Chondrocyte (in vitro differentiated cells): ENCODE measurements at regions not wholly inside any gene's neighbourhood (a gene's known extent, or its start where the extent isn't known, plus 50 kb on each side); places are given as distances from the start of the nearest gene placed in this dataset.

Experiments used
- DNase-seq: peaks from one replicate; pipeline ENCODE4 v3.0.0; 2021; ENCODE audit warnings: mixed read lengths, low spot score
- H3K27ac Mint-ChIP-seq: one replicate; pipeline ENCODE4 v1.8.0; 2021; ENCODE audit warnings: mild to moderate bottlenecking, moderate library complexity, mixed read lengths; ENCODE audit not compliant: unreplicated experiment
- H3K27me3 Mint-ChIP-seq: 2 replicates; pipeline ENCODE4 v1.8.0; 2021; ENCODE audit warnings: low read depth, mixed read lengths
- H3K36me3 Mint-ChIP-seq: 2 replicates; pipeline ENCODE4 v1.8.0; 2021; ENCODE audit warnings: low read depth, mixed read lengths
- H3K4me1 Mint-ChIP-seq: 2 replicates; pipeline ENCODE4 v1.8.0; 2021; ENCODE audit warnings: low read depth, mild to moderate bottlenecking, mixed read lengths
- H3K4me3 Mint-ChIP-seq: one replicate; pipeline ENCODE4 v1.8.0; 2021; ENCODE audit warnings: mild to moderate bottlenecking, moderate library complexity, mixed read lengths; ENCODE audit not compliant: unreplicated experiment
- H3K9me3 Mint-ChIP-seq: 2 replicates; pipeline ENCODE4 v1.8.0; 2021; ENCODE audit warnings: low read depth, mixed read lengths
- TF ChIP-seq, protein P1 (sequence below): fragments of 200-600 bp; sonication (generic); IDR thresholded peaks from 2 replicates; pipeline ENCODE4 v1.5.0; 2021; ENCODE audit warnings: antibody characterized with exemption, mild to moderate bottlenecking, moderate library complexity

DNA sequence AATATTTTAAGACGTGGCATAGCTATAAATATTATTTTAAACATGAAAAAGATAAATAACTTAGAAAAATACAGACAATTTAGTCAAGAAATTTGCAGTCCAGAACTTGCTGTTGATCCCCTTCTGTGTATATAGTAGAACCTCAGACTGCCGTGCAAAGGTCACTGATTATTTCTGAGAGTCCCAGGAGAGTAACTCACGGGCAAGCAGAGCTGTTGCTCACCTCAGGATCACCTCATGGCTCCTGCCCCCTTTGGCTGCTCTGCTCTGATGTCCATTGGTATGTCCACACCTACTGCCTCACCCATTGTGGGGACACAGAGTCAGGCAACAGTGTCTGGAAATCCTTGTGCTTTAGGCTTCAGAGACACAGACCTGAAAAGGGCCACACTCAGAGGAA lies 392.9 kb upstream of the CELF4 start:
- no peaks in the 10 kb centered on the region for H3K36me3 Mint-ChIP-seq
- H3K27ac Mint-ChIP-seq = no peak overlapping the region
- H3K4me1 Mint-ChIP-seq = no peaks in the 10 kb centered on the region
- H3K9me3 Mint-ChIP-seq = peaks cover 25% of the 10 kb centered on the region
- H3K4me3 Mint-ChIP-seq = no peak overlapping the region
- DNase-seq = no peak
- TF ChIP-seq, protein P1, sequence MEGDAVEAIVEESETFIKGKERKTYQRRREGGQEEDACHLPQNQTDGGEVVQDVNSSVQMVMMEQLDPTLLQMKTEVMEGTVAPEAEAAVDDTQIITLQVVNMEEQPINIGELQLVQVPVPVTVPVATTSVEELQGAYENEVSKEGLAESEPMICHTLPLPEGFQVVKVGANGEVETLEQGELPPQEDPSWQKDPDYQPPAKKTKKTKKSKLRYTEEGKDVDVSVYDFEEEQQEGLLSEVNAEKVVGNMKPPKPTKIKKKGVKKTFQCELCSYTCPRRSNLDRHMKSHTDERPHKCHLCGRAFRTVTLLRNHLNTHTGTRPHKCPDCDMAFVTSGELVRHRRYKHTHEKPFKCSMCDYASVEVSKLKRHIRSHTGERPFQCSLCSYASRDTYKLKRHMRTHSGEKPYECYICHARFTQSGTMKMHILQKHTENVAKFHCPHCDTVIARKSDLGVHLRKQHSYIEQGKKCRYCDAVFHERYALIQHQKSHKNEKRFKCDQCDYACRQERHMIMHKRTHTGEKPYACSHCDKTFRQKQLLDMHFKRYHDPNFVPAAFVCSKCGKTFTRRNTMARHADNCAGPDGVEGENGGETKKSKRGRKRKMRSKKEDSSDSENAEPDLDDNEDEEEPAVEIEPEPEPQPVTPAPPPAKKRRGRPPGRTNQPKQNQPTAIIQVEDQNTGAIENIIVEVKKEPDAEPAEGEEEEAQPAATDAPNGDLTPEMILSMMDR = no peak
- no peaks in the 10 kb centered on the region for H3K27me3 Mint-ChIP-seq

DNA sequence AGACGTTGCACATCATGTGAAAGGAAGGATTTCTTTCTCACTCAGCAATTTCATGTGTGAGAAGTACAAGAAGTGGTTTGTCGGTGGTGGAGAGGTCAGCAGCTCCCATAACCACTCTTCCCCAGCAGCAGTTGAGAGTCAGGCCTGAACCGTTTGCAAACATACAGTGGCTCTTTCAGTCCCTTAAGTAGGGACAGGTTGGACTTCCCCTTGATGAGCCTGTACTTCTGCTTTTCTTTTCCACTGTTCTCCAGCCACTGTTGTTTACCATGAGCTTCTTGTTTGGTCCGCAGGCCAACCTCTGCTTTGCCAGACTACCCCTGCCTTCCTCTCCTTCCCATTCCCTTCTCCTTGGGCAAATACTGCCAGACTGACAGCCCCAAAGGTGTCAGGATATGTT lies 391.3 kb upstream of the CELF4 start:
- Mint-ChIP-seq H3K27me3 (no peaks in the 10 kb centered on the region), H3K4me1 (no peaks in the 10 kb centered on the region), H3K4me3 (no peak overlapping the region), H3K27ac (no peak overlapping the region), H3K36me3 (no peaks in the 10 kb centered on the region), H3K9me3 (peaks cover 34% of the 10 kb centered on the region)
- TF ChIP-seq, protein P1 = no peak
- no peak for DNase-seq

DNA sequence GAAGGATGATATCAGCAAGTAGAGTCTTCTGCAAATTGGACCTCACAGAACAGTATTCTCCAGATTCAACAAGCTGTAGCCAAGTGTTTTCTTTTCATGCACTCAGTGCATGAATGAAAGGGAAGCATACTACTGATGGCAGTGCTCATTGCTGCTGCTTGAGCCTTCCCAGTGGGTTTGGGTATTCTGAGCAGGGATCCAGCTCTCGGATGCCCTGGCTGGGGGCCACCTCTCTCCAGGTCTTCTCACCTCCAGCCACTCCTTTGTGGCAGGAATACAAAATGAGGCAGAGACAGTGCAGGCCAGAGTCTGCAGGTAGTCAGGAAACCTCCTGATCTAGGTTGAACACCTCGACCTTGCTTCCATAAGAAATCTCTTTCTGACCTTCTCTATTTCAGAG lies 390.4 kb upstream of the CELF4 start:
- TF ChIP-seq, protein P1 = no peak
- Mint-ChIP-seq H3K27ac (no peak overlapping the region), H3K4me1 (no peaks in the 10 kb centered on the region), H3K27me3 (no peaks in the 10 kb centered on the region), H3K4me3 (no peak overlapping the region), H3K9me3 (peaks cover 34% of the 10 kb centered on the region), H3K36me3 (no peaks in the 10 kb centered on the region)
- DNase-seq = no peak

DNA sequence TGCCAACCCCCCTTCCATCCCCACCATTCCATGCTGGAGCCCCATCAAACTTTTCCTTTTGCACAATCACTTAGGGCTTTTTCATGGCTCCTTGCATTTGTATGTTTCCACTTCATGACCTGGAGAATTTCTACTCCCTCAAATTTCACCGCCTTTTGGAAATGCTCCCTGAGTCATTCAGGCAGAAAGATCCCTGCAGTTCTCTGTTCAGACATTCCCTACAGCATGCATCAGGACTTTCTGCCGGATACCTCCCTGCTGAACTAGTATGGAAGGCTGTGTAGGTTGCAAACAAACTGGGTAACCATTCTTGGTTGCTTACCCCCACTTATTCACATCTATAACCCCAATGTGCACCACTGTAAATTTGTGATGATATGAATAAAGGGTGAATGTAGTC lies 389.6 kb upstream of the CELF4 start:
- Mint-ChIP-seq H3K9me3 (peaks cover 26% of the 10 kb centered on the region), H3K27me3 (peaks cover 1% of the 10 kb centered on the region), H3K27ac (no peak overlapping the region), H3K4me3 (no peak overlapping the region), H3K4me1 (no peaks in the 10 kb centered on the region), H3K36me3 (no peaks in the 10 kb centered on the region)
- DNase-seq = no peak
- TF ChIP-seq, protein P1 = no peak

DNA sequence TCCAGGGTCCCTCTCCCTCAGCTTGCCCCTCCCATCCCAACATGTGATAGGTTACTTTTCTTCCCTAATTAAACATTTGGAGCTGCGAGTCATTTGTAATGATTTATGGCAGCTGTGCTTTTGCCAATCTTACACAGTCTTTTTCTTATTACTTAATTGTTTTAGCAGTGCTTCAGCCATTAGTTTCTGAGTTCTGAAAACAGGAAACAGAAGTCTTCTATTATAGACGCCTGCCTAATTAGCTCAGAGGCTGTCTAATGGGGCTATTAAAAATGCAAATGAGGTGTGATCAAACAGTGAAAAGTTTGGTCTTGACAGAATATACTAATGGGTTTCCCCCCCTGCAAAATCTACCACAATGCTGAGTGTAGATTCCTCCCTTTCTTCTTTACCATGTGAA lies 388.3 kb upstream of the CELF4 start:
- peaks cover 20% of the 10 kb centered on the region for H3K9me3 Mint-ChIP-seq
- DNase-seq = no peak
- H3K27me3 Mint-ChIP-seq = peaks cover 1% of the 10 kb centered on the region
- H3K36me3 Mint-ChIP-seq = no peaks in the 10 kb centered on the region
- H3K4me1 Mint-ChIP-seq = no peaks in the 10 kb centered on the region
- H3K4me3 Mint-ChIP-seq = no peak overlapping the region
- H3K27ac Mint-ChIP-seq = no peak overlapping the region
- TF ChIP-seq, protein P1 = no peak
